ENCODE measurements at regions not wholly inside any gene's neighbourhood (a gene's known extent, or its start where the extent isn't known, plus 50 kb on each side); places are given as distances from the start of the nearest gene placed in this dataset.

DNA sequence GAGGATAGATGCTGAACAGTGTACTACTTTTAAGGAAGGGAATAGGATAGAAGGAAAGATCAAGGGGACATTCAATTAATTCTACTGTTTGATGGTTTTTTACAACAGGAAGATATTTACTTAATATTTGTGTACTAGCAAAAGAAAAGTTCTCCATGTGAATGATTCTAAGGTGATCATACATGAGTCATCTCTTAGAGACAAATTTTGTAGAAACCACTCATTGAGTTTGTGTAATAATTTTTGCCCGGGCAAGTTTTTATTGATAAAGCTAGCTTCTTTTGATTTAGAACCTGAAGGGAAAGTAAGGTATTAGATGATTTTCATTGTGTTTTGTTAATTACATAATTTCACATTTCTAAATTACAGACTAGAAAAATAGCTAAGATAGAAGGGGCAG lies 172.8 kb upstream of the PSMD7 start:
- 93 to 97% (median 96%) methylated on average over 1 of the region's 1 CpG for WGBS, 5 donors
- intact Hi-C loops (cut with DNase I; ENCODE audit: low total_unique reads), result no loop called here
- H3K27ac ChIP-seq, result no peak overlapping the region

GRCh38 chr16:74123195-74123594 lies 173.4 kb upstream of the PSMD7 start:
- 75 to 85% (median 83%) methylated on average over 4 of the region's 4 CpGs for WGBS, 5 donors
- TF ChIP-seq, protein P1, sequence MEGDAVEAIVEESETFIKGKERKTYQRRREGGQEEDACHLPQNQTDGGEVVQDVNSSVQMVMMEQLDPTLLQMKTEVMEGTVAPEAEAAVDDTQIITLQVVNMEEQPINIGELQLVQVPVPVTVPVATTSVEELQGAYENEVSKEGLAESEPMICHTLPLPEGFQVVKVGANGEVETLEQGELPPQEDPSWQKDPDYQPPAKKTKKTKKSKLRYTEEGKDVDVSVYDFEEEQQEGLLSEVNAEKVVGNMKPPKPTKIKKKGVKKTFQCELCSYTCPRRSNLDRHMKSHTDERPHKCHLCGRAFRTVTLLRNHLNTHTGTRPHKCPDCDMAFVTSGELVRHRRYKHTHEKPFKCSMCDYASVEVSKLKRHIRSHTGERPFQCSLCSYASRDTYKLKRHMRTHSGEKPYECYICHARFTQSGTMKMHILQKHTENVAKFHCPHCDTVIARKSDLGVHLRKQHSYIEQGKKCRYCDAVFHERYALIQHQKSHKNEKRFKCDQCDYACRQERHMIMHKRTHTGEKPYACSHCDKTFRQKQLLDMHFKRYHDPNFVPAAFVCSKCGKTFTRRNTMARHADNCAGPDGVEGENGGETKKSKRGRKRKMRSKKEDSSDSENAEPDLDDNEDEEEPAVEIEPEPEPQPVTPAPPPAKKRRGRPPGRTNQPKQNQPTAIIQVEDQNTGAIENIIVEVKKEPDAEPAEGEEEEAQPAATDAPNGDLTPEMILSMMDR (IDR thresholded peaks at IDR 0.05 in 8 of 11, conservative IDR thresholded peaks at IDR 0.05 in 3 of 11), result no peak
- TF ChIP-seq POLR2AphosphoS5 (IDR thresholded peaks at IDR 0.05) (no peak), POLR2A (IDR thresholded peaks at IDR 0.05) (no peak)
- H3K4me3 ChIP-seq, result no peak overlapping the region
- H3K36me3 ChIP-seq, result no peaks in the 10 kb centered on the region
- H3K9me3 ChIP-seq, result peaks cover 0 to 24% (median 19%) of the 10 kb centered on the region in 8 donors
- intact Hi-C loops (cut with DNase I; ENCODE audit: low total_unique reads), result no loop called here
- no peak for DNase-seq
- H3K27me3 ChIP-seq (replicated peaks in 1 of 7), result no peaks in the 10 kb centered on the region
- no peaks in the 10 kb centered on the region for H3K4me1 ChIP-seq
- H3K27ac ChIP-seq, result no peak overlapping the region

More for the DNA sequence above, 172.8 kb upstream of the PSMD7 start:
- TF ChIP-seq POLR2AphosphoS5 (IDR thresholded peaks at IDR 0.05) (no peak), POLR2A (IDR thresholded peaks at IDR 0.05) (no peak)
- TF ChIP-seq, protein P1 (IDR thresholded peaks at IDR 0.05 in 8 of 11, conservative IDR thresholded peaks at IDR 0.05 in 3 of 11), result no peak
- H3K27me3 ChIP-seq (replicated peaks in 1 of 7), result no peaks in the 10 kb centered on the region
- H3K9me3 ChIP-seq, result peaks cover 0 to 25% (median 19%) of the 10 kb centered on the region in 8 donors
- no peaks in the 10 kb centered on the region for H3K36me3 ChIP-seq
- no peaks in the 10 kb centered on the region for H3K4me1 ChIP-seq
- H3K4me3 ChIP-seq, result no peak overlapping the region
- no peak for DNase-seq

GRCh38 chr16:74117798-74118197 lies 178.8 kb upstream of the PSMD7 start:
- Histone ChIP-seq H3K4me1 (no peaks in the 10 kb centered on the region), H3K36me3 (no peaks in the 10 kb centered on the region), H3K4me3 (no peak overlapping the region), H3K27ac (no peak overlapping the region), H3K27me3 (replicated peaks in 1 of 7) (no peaks in the 10 kb centered on the region), H3K9me3 (no peaks in the 10 kb centered on the region)
- no peak for TF ChIP-seq POLR2A (IDR thresholded peaks at IDR 0.05)
- TF ChIP-seq, protein P1 (IDR thresholded peaks at IDR 0.05 in 8 of 11, conservative IDR thresholded peaks at IDR 0.05 in 3 of 11), result no peak
- TF ChIP-seq POLR2AphosphoS5 (IDR thresholded peaks at IDR 0.05), result no peak
- no peak for DNase-seq
- intact Hi-C loops (cut with DNase I; ENCODE audit: low total_unique reads), result no loop called here
- WGBS, 5 donors, result 73 to 85% (median 80%) methylated on average over 4 of the region's 4 CpGs

GRCh38 chr16:74113545-74113944 lies 183.1 kb upstream of the PSMD7 start:
- Histone ChIP-seq H3K36me3 (no peaks in the 10 kb centered on the region), H3K9me3 (no peaks in the 10 kb centered on the region), H3K27me3 (replicated peaks in 1 of 7) (no peaks in the 10 kb centered on the region), H3K4me1 (no peaks in the 10 kb centered on the region), H3K4me3 (no peak overlapping the region), H3K27ac (no peak overlapping the region)
- TF ChIP-seq POLR2AphosphoS5 (IDR thresholded peaks at IDR 0.05) (no peak), POLR2A (IDR thresholded peaks at IDR 0.05) (no peak)
- TF ChIP-seq, protein P1 (IDR thresholded peaks at IDR 0.05 in 8 of 11, conservative IDR thresholded peaks at IDR 0.05 in 3 of 11), result no peak
- intact Hi-C loops (cut with DNase I; ENCODE audit: low total_unique reads), result no loop called here
- WGBS, 5 donors, result 89 to 93% (median 91%) methylated on average over 8 of the region's 8 CpGs
- DNase-seq, result no peak

All from spleen (tissue), 11 donors.